Right lobe of liver (tissue), 6 donors: ENCODE measurements at regions not wholly inside any gene's neighbourhood (a gene's known extent, or its start where the extent isn't known, plus 50 kb on each side); places are given as distances from the start of the nearest gene placed in this dataset.

Source experiments
- ATAC-seq, 4 donors: fragments of 200-7000 bp; cut with Tn5 transposase; one replicate each; pipeline ENCODE4 v1.9.1; 2020; ENCODE audit warnings: mild to moderate bottlenecking in 4 of 4, moderate library complexity in 4 of 4
- DNase-seq, 3 donors: peaks; one replicate each; pipeline ENCODE4 v3.0.0-alpha.2; 2020
- H3K27ac ChIP-seq, 3 donors: fragments of 200-600 bp; one replicate each; pipeline ENCODE4 v1.8.0; 2022
- H3K27me3 ChIP-seq, 2 donors: fragments of 200-600 bp; one replicate each; pipeline ENCODE4 v1.8.0; 2022
- H3K36me3 ChIP-seq, 4 donors: fragments of 200-600 bp; sonication (generic) in 1 of 4; one replicate each; pipeline versions ENCODE4 v1.5.1 to v1.8.0; 2017 to 2022; ENCODE audit warnings: control low read depth in 1 of 4
- H3K4me1 ChIP-seq, 4 donors: fragments of 200-600 bp; sonication (generic) in 1 of 4; one replicate each; pipeline versions ENCODE4 v1.5.1 to v1.8.0; 2017 to 2022; ENCODE audit warnings: control low read depth in 1 of 4
- H3K4me3 ChIP-seq, 3 donors: fragments of 200-600 bp; one replicate each; pipeline ENCODE4 v1.8.0; 2022
- H3K9me3 ChIP-seq, 4 donors: fragments of 200-600 bp; sonication (generic) in 1 of 4; one replicate each; pipeline versions ENCODE4 v1.5.1 to v1.8.0; 2017 to 2022; ENCODE audit warnings: control low read depth in 1 of 4
- POLR2A ChIP-seq: fragments of 450-650 bp; IDR thresholded peaks from one replicate; pipeline ENCODE4 v1.6.1; 2017; ENCODE audit warnings: antibody characterized with exemption, mild to moderate bottlenecking
- WGBS: methylation state at CpG from one replicate; pipeline ENCODE4 v1.1.6; 2018; ENCODE audit warnings: low coverage, low lambda C conversion rate; ENCODE audit not compliant: insufficient coverage; ENCODE audit errors: missing lambda C conversion rate; 5-methylcytosine and 5-hydroxymethylcytosine counted together
- intact Hi-C, 2 donors: fragments of 100-400 bp; cut with DNase I; formaldehyde crosslinking; loops; one replicate each; pipeline versions ENCODE4 v1.11.2 to v1.14.1; 2022
- TF ChIP-seq, protein P1 (sequence below), 4 donors: fragments of 200-600 bp in 3 of 4; fragments of 450-650 bp in 1 of 4; IDR thresholded peaks; one replicate each; pipeline versions ENCODE4 v1.5.1 to v1.8.0; 2016 to 2022; ENCODE audit warnings: antibody characterized with exemption in 4 of 4, mild to moderate bottlenecking in 2 of 4
- donor health status: DM: no; HTN: yes; CAD: no.
- donor health status: DM: no; HTN: no; CAD: no.
- donor health status: DM: no; HTN: no; CAD: no.
- donor health status: DM: no; HTN: yes; CAD: no.
- donor health status: DM: no; HTN: yes; CAD: no.

DNA sequence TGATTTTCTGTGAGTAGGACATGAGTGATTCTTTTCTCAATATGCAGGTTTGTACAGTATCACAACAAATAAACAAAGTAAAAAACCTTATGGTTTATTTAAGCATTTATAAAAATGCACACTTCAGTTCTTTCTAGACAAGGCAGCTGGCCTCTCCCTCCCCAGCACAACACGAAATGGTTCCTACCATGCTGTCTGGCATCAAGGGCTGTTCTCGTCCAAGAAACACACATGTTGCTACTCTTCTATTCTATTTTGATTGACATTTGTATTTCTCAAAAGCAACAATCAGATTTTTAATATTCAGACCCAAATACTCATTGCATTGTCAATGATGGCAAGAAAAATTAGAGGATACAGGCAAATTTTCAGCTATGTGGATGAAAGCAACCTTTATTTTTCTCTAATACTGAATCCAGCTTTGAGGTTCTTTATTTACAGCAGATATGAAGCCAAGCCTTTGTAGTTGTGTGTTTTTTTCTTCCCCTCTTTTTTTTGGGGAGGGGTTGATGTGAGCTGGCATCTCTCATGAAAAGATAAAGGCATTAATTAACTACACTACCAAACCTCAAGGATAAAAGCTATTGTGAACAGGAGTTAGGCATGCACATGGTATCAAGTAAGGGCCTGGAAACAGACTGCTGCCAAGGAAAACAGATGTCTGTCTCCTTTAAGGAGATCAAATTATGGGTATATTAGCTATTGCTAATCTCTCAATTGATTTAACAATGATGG is 96.4 kb upstream of the PREP start:
- Histone ChIP-seq H3K4me1 (no peaks in the 10 kb centered on the region), H3K4me3 (no peak overlapping the region), H3K27ac (no peak overlapping the region), H3K27me3 (no peaks in the 10 kb centered on the region), H3K9me3 (no peaks in the 10 kb centered on the region), H3K36me3 (no peaks in the 10 kb centered on the region)
- intact Hi-C loops: no loop called here
- 72% methylated on average over 2 of the region's 2 CpGs for WGBS
- TF ChIP-seq POLR2A: no peak
- TF ChIP-seq, protein P1, sequence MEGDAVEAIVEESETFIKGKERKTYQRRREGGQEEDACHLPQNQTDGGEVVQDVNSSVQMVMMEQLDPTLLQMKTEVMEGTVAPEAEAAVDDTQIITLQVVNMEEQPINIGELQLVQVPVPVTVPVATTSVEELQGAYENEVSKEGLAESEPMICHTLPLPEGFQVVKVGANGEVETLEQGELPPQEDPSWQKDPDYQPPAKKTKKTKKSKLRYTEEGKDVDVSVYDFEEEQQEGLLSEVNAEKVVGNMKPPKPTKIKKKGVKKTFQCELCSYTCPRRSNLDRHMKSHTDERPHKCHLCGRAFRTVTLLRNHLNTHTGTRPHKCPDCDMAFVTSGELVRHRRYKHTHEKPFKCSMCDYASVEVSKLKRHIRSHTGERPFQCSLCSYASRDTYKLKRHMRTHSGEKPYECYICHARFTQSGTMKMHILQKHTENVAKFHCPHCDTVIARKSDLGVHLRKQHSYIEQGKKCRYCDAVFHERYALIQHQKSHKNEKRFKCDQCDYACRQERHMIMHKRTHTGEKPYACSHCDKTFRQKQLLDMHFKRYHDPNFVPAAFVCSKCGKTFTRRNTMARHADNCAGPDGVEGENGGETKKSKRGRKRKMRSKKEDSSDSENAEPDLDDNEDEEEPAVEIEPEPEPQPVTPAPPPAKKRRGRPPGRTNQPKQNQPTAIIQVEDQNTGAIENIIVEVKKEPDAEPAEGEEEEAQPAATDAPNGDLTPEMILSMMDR (IDR thresholded peaks at IDR 0.05): no peak
- DNase-seq: no peak
- no peak for ATAC-seq

DNA sequence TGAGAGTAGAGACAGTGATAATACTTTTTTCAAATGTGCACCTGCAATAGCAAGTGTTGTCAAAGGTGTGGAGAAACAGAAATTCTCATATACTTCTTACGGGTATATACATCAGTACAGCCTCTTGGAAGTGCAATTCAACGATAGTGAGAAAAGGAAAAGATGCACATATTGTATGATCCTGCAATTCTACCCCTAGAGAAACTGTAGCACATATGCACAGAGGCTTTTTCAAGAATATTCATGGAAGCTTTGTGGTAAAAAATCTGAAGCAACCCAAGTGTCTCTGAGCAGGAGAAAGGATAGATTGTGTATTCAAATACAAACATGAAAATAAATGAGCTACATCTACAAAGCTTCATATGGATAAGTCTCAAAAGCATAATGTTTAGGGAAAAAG is 94.7 kb upstream of the PREP start:
- no peaks in the 10 kb centered on the region for H3K36me3 ChIP-seq
- H3K27me3 ChIP-seq: no peaks in the 10 kb centered on the region
- ATAC-seq (no peak), DNase-seq (no peak)
- no peak overlapping the region for H3K27ac ChIP-seq
- no peak overlapping the region for H3K4me3 ChIP-seq
- TF ChIP-seq, protein P1 (IDR thresholded peaks at IDR 0.05): no peak
- no peak for TF ChIP-seq POLR2A
- 78% methylated on average over 2 of the region's 2 CpGs for WGBS
- intact Hi-C loops: no loop called here
- H3K4me1 ChIP-seq: no peaks in the 10 kb centered on the region
- no peaks in the 10 kb centered on the region for H3K9me3 ChIP-seq

DNA sequence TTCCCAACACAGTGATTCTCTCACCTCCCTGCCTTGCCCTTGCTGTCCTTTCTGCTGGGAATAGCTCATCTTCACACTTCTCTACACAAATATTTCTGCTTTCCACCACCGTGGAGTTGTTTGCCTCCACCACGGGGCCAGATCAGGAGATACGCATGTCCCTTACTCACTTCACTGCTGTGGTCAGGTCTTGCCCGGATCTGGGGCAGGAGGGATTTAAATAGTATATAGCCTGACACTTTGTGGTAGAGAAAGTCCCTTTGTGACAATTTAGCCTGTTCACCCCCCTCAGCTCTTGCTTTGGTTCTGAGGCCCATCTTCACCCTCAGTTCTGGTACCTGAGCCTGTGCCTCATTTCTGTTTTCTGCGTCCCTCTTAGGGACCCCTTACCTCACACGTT is 92.6 kb upstream of the PREP start:
- Histone ChIP-seq H3K4me1 (no peaks in the 10 kb centered on the region), H3K27ac (no peak overlapping the region), H3K4me3 (no peak overlapping the region), H3K27me3 (no peaks in the 10 kb centered on the region), H3K36me3 (no peaks in the 10 kb centered on the region), H3K9me3 (no peaks in the 10 kb centered on the region)
- DNase-seq: no peak
- no peak for TF ChIP-seq POLR2A
- TF ChIP-seq, protein P1 (IDR thresholded peaks at IDR 0.05): no peak
- intact Hi-C loops: no loop called here
- no peak for ATAC-seq
- 38% methylated on average over 6 of the region's 6 CpGs for WGBS

DNA sequence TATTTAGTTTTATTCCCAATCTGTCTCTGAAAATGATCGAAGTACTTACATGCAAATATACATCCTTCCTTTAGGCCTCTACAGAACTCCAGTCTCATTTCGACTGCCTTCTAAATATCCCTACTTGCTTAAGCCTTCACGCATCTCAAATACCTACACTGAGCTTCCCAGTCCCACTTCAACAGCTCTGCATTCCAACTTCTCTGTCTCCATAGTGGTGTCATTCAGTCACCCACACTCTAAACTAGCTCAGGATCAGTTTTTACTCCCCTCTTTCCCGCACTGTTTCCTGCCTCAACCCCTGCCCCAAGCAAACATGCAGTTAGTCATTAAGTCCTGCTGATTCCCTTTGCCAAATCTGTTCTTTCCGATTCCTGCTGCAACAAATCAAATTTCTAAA is 91.8 kb upstream of the PREP start:
- intact Hi-C loops: no loop called here
- H3K27ac ChIP-seq: no peak overlapping the region
- ATAC-seq (no peak), DNase-seq (no peak)
- H3K27me3 ChIP-seq: no peaks in the 10 kb centered on the region
- H3K4me1 ChIP-seq: no peaks in the 10 kb centered on the region
- no peaks in the 10 kb centered on the region for H3K36me3 ChIP-seq
- H3K4me3 ChIP-seq: no peak overlapping the region
- no peaks in the 10 kb centered on the region for H3K9me3 ChIP-seq
- TF ChIP-seq, protein P1 (IDR thresholded peaks at IDR 0.05): no peak
- TF ChIP-seq POLR2A: no peak
- 79% methylated on average over 5 of the region's 5 CpGs for WGBS
